IMR-90 (cell line): ENCODE measurements at regions not wholly inside any gene's neighbourhood (a gene's known extent, or its start where the extent isn't known, plus 50 kb on each side); places are given as distances from the start of the nearest gene placed in this dataset.

Experiments
- ATAC-seq: fragments of 200-7000 bp; cut with Tn5 transposase; 2 replicates; pipeline ENCODE4 v1.9.1; 2020; ENCODE audit warnings: low read depth, mild to moderate bottlenecking, moderate library complexity
- BruUV-seq: library from RNA; stranded (reverse); fragments of 400-500 nt; replicated peaks from 2 replicates; lab custom pipeline; 2021; lab: Mats Ljungman, UMichigan
- CTCF ChIA-PET: fragments of 300-600 bp; formaldehyde crosslinking; extraction: SDS; loops from one replicate; lab custom pipeline; 2021; ENCODE audit warnings: antibody characterized with exemption; lab: Yijun Ruan, JAX
- POLR2A ChIA-PET: fragments of 300-600 bp; sonication (Branson Sonifier 250); formaldehyde crosslinking; loops from one replicate; lab custom pipeline; 2022; ENCODE audit warnings: antibody characterized with exemption; ENCODE audit not compliant: unreplicated experiment; lab: Charles Lee
- DNase-seq: peaks from one replicate; pipeline ENCODE4 v3.0.0; 2013
- H2AFZ ChIP-seq: replicated peaks from 2 replicates; pipeline ENCODE3; 2013; ENCODE audit warnings: low read length, mild to moderate bottlenecking; ENCODE audit not compliant: poor library complexity
- H2AK5ac ChIP-seq: 2 replicates; pipeline ENCODE4 v1.6.1; 2013; ENCODE audit warnings: low read depth, low read length, inconsistent platforms
- H2AK9ac ChIP-seq: replicated peaks from 2 replicates; pipeline ENCODE3; 2013; ENCODE audit warnings: mild to moderate bottlenecking, low read depth, low read length, moderate library complexity; ENCODE audit not compliant: poor library complexity
- H2BK120ac ChIP-seq: 2 replicates; pipeline ENCODE4 v1.6.1; 2013; ENCODE audit warnings: low read depth, low read length, inconsistent platforms
- H2BK15ac ChIP-seq: 3 replicates; pipeline ENCODE4 v1.6.1; 2013; ENCODE audit warnings: low read depth, low read length, inconsistent platforms
- H2BK20ac ChIP-seq: 2 replicates; pipeline ENCODE4 v1.6.1; 2013; ENCODE audit warnings: low read depth, mild to moderate bottlenecking, inconsistent platforms, low read length, moderate library complexity
- H2BK5ac ChIP-seq: 2 replicates; pipeline ENCODE4 v1.6.1; 2013; ENCODE audit warnings: mild to moderate bottlenecking, low read depth, low read length, inconsistent platforms; ENCODE audit not compliant: poor library complexity, severe bottlenecking
- H3K14ac ChIP-seq: replicated peaks from 2 replicates; pipeline ENCODE4 v1.6.1; 2013; ENCODE audit warnings: low read depth, low read length, inconsistent platforms
- H3K18ac ChIP-seq: 2 replicates; pipeline ENCODE4 v1.6.1; 2013; ENCODE audit warnings: low read depth, low read length, control low read depth
- H3K23ac ChIP-seq: 2 replicates; pipeline ENCODE4 v1.6.1; 2013; ENCODE audit warnings: low read depth, low read length, inconsistent platforms
- H3K27ac ChIP-seq: 2 replicates; pipeline ENCODE4 v1.5.1; 2013; ENCODE audit warnings: mild to moderate bottlenecking, control low read depth, low read length; ENCODE audit not compliant: insufficient read depth
- H3K27me3 ChIP-seq: 2 replicates; pipeline ENCODE4 v1.6.1; 2013; ENCODE audit warnings: low read length; ENCODE audit not compliant: control insufficient read depth, insufficient read depth
- H3K36me3 ChIP-seq: 2 replicates; pipeline ENCODE4 v1.6.1; 2013; ENCODE audit warnings: low read length, mixed read lengths; ENCODE audit not compliant: control insufficient read depth, insufficient read depth
- H3K4ac ChIP-seq: 2 replicates; pipeline ENCODE4 v1.6.1; 2013; ENCODE audit warnings: low read depth, low read length, inconsistent platforms
- H3K4me1 ChIP-seq: 2 replicates; pipeline ENCODE4 v1.6.1; 2013; ENCODE audit warnings: low read length, mixed read lengths; ENCODE audit not compliant: control insufficient read depth, insufficient read depth
- H3K4me2 ChIP-seq: 2 replicates; pipeline ENCODE4 v1.6.1; 2013; ENCODE audit warnings: low read depth, mild to moderate bottlenecking, control low read depth, low read length, moderate library complexity
- H3K4me3 ChIP-seq: 2 replicates; pipeline ENCODE4 v1.5.1; 2013; ENCODE audit warnings: low read depth, mild to moderate bottlenecking, control low read depth, low read length, moderate library complexity; ENCODE audit not compliant: insufficient read depth
- H3K56ac ChIP-seq: 2 replicates; pipeline ENCODE4 v1.6.1; 2013; ENCODE audit warnings: low read length, inconsistent platforms; ENCODE audit not compliant: insufficient read depth; ENCODE audit errors: extremely low read depth
- H3K79me1 ChIP-seq, 2 experiments: 2 replicates each; pipeline ENCODE4 v1.6.1; 2013; ENCODE audit warnings: low read length in 2 of 2, inconsistent platforms in 1 of 2, low read depth in 1 of 2
- H3K9ac ChIP-seq: 2 replicates; pipeline ENCODE4 v1.6.1; 2013; ENCODE audit warnings: low read depth, low read length, control low read depth
- H3K9me1 ChIP-seq: 2 replicates; pipeline ENCODE4 v1.6.1; 2013; ENCODE audit warnings: low read length, inconsistent platforms; ENCODE audit not compliant: insufficient read depth
- H3K9me3 ChIP-seq: 2 replicates; pipeline ENCODE4 v1.6.1; 2013; ENCODE audit warnings: low read length; ENCODE audit not compliant: control insufficient read depth, insufficient read depth
- H4K20me1 ChIP-seq: 2 replicates; pipeline ENCODE4 v1.6.1; 2013; ENCODE audit warnings: low read length, inconsistent platforms; ENCODE audit not compliant: insufficient read depth
- H4K5ac ChIP-seq: 2 replicates; pipeline ENCODE4 v1.6.1; 2013; ENCODE audit warnings: mild to moderate bottlenecking, low read depth, low read length, control low read depth
- H4K8ac ChIP-seq, 2 experiments: 2 replicates each; pipeline ENCODE4 v1.6.1; 2013; ENCODE audit warnings: low read depth in 2 of 2, low read length in 2 of 2, control low read depth in 1 of 2, inconsistent platforms in 1 of 2
- H4K91ac ChIP-seq: 2 replicates; pipeline ENCODE4 v1.6.1; 2013; ENCODE audit warnings: low read depth, low read length, inconsistent platforms; ENCODE audit not compliant: insufficient read depth
- BHLHE40 ChIP-seq: fragments of 150-350 bp; IDR thresholded peaks from 2 replicates; pipeline ENCODE4 v1.6.1; 2016; ENCODE audit warnings: mild to moderate bottlenecking, low read depth, low read length
- CTCF ChIP-seq: conservative IDR thresholded peaks from 2 replicates; pipeline ENCODE4 v1.5.1; 2012; ENCODE audit warnings: mild to moderate bottlenecking, low read depth, low read length, improper control_type of control experiment
- MAZ ChIP-seq: IDR thresholded peaks from 2 replicates; pipeline ENCODE4 v1.6.1; 2012; ENCODE audit warnings: low read depth, mild to moderate bottlenecking, low read length, improper control_type of control experiment, moderate library complexity, borderline replicate concordance
- NFE2L2 ChIP-seq: fragments of 150-350 bp; IDR thresholded peaks from 2 replicates; pipeline ENCODE4 v1.6.1; 2016; ENCODE audit warnings: low read depth, mild to moderate bottlenecking, low read length
- POLR2A ChIP-seq: IDR thresholded peaks from 2 replicates; pipeline ENCODE4 v1.6.1; 2012; ENCODE audit warnings: mild to moderate bottlenecking, low read depth, low read length
- RAD21 ChIP-seq: IDR thresholded peaks from 2 replicates; pipeline ENCODE4 v1.6.1; 2012; ENCODE audit warnings: low read length, improper control_type of control experiment
- USF2 ChIP-seq: fragments of 150-350 bp; IDR thresholded peaks from 2 replicates; pipeline ENCODE4 v1.6.1; 2017; ENCODE audit warnings: mild to moderate bottlenecking, antibody characterized with exemption, low read length, low read depth
- WGBS, 2 experiments: methylation state at CpG; one replicate each; pipeline versions ENCODE4 v1.1.5 to v1.1.7; 2013; ENCODE audit warnings: missing lambda C conversion rate in 2 of 2; ENCODE audit not compliant: insufficient read length in 1 of 2; ENCODE audit errors: extremely low coverage in 2 of 2; 5-methylcytosine and 5-hydroxymethylcytosine counted together
- dilution Hi-C: fragments of 300-500 bp; cut with HindIII; formaldehyde crosslinking; loops from one replicate; pipeline ENCODE4 v1.14.3; 2018; ENCODE audit warnings: low sequenced_read_pairs; ENCODE audit not compliant: unreplicated experiment
- in situ Hi-C: fragments of 300-500 bp; cut with MboI; formaldehyde crosslinking; loops from 3 replicates; pipeline ENCODE4 v1.14.3; 2019; ENCODE audit warnings: low sequenced_read_pairs, inconsistent platforms, mixed read lengths
- intact Hi-C: fragments of 100-400 bp; cut with micrococcal nuclease; formaldehyde crosslinking; loops from 2 replicates; pipeline ENCODE4 v1.10.0; 2022

GRCh38 chr20:57093766-57094165 is 172.7 kb downstream of the BMP7 start:
- Histone ChIP-seq H2AK5ac (no peak overlapping the region), H3K23ac (no peak overlapping the region), H2AK9ac (no peak overlapping the region), H3K4me2 (no peak overlapping the region), H2BK20ac (no peak overlapping the region), H2BK5ac (no peak overlapping the region), H4K5ac (no peak overlapping the region), H3K9me3 (no peaks in the 10 kb centered on the region; the same call in 1 of the 2 replicates), H4K8ac (no peak overlapping the region), H2BK120ac (no peak overlapping the region), H3K4ac (no peak overlapping the region), H3K4me3 (no peak overlapping the region), H3K9ac (no peak overlapping the region), H3K36me3 (no peaks in the 10 kb centered on the region), H3K14ac (no peak overlapping the region), H3K9me1 (no peaks in the 10 kb centered on the region), H4K91ac (no peak overlapping the region), H4K20me1 (no peaks in the 10 kb centered on the region), H2AFZ (no peak overlapping the region), H3K79me1 (no peaks in the 10 kb centered on the region), H3K56ac (no peak overlapping the region), H3K27ac (no peak overlapping the region), H3K27me3 (no peaks in the 10 kb centered on the region), H3K4me1 (no peaks in the 10 kb centered on the region), H2BK15ac (no peak overlapping the region), H3K18ac (no peak overlapping the region)
- WGBS, 2 experiments: 63% methylated on average over 1 of the region's 10 CpGs; no CpG with 5 or more reads in 1 of the 2 experiments
- BruUV-seq: no TSS peak
- ATAC-seq (no peak), DNase-seq (no peak)
- intact Hi-C loops: loop anchor here (5.0 kb wide), 1 partner anchor 404 kb away; no protein-coding TSS in a partner anchor
- dilution Hi-C loops: no loop called here
- ChIA-PET CTCF (no interaction called here), POLR2A (no interaction called here)
- in situ Hi-C loops: no loop called here
- TF ChIP-seq CTCF (no peak), BHLHE40 (no peak), MAZ (no peak), NFE2L2 (no peak), RAD21 (no peak), POLR2A (no peak), USF2 (no peak)
